Natural killer cell treated with Interleukin-12 subunit alpha and Interleukin-12 subunit beta and Interleukin-15 and Interleukin-18, amount 100 ng/mL, for 72 hours (primary cell): ENCODE measurements at regions not wholly inside any gene's neighbourhood (a gene's known extent, or its start where the extent isn't known, plus 50 kb on each side); places are given as distances from the start of the nearest gene placed in this dataset.
A peak's percentile ranks its signal among the peaks of the same experiment; 100 is the strongest.

Experiments used
- ATAC-seq, 2 donors: fragments of 150-1000 bp; cut with Tn5 transposase in 1 of 2; sonication (Bioruptor Pico), chemical (Tn5 transposase) in 1 of 2; 2 replicates each; pipeline ENCODE4 v1.10.0; 2021
- DNase-seq: peaks from one replicate; pipeline ENCODE4 v3.0.0; 2022; ENCODE audit warnings: low spot score
- H3K27ac Mint-ChIP-seq, 2 donors: 1 replicate in 1 of 2; 2 replicates in 1 of 2; pipeline ENCODE4 v1.8.0; 2022; ENCODE audit warnings: mixed read lengths in 2 of 2, mild to moderate bottlenecking in 1 of 2, moderate library complexity in 1 of 2
- H3K27me3 Mint-ChIP-seq, 2 donors: 1 replicate in 1 of 2; 2 replicates in 1 of 2; pipeline ENCODE4 v1.8.0; 2022; ENCODE audit warnings: mixed read lengths in 2 of 2
- H3K36me3 Mint-ChIP-seq: one replicate; pipeline ENCODE4 v1.8.0; 2022; ENCODE audit warnings: mixed read lengths
- H3K4me1 Mint-ChIP-seq, 2 donors: 1 replicate in 1 of 2; 2 replicates in 1 of 2; pipeline ENCODE4 v1.8.0; 2022; ENCODE audit warnings: low read depth in 2 of 2, mixed read lengths in 2 of 2, mild to moderate bottlenecking in 1 of 2
- H3K4me3 Mint-ChIP-seq: one replicate; pipeline ENCODE4 v1.8.0; 2022; ENCODE audit warnings: mixed read lengths
- H3K9me3 Mint-ChIP-seq: 2 replicates; pipeline ENCODE4 v1.8.0; 2022; ENCODE audit warnings: mixed read lengths

DNA sequence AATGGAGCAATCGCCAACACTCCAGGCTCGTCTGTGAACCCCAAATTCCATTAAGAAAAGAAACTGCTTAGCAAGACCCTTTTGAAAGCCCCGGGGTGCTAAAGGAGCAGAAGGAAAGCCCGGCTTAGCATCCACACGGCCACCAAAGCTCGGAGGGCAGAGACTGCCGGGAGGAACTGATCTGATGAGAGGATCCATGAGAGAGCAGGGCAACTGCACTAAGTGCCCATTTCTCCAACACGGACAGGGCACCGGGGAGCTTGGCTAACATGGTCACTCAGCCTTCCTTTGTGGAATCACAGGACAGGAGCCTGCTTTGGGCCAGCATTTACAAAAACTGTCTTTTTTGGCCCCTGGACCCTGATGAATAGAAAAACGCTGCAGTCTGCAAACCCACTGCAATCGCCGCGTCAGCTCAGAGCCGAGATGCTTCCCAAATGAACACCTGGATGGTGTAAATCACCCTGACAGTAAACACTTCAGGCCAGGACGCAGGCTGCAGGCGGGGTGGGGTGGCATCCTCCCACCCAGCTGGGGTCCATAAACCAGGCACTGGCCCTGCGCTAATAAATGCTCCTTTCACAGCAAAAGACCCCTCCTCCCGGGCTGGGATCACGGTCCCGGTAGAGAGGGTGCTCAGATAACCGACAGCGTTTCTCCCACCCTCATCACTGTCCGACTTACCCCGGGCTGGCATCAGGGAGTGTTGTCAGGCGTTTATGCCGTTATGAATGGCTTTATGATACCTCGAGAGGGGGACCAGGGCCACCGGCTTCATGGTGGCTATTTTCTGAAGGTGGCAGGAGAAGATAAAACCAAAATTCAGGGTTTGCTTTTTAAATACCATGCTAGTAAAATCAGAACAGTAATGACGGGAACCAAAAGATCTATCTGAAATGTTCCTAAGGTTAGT, 299.5 kb downstream of the IRF8 start:
- no peaks in the 10 kb centered on the region for H3K9me3 Mint-ChIP-seq
- no peak for ATAC-seq
- no peak overlapping the region for H3K4me3 Mint-ChIP-seq
- H3K27me3 Mint-ChIP-seq: peaks cover 51 to 73% of the 10 kb centered on the region in 2 donors
- H3K27ac Mint-ChIP-seq: no peak overlapping the region
- no peaks in the 10 kb centered on the region for H3K36me3 Mint-ChIP-seq
- H3K4me1 Mint-ChIP-seq: no peaks in the 10 kb centered on the region
- no peak for DNase-seq

DNA sequence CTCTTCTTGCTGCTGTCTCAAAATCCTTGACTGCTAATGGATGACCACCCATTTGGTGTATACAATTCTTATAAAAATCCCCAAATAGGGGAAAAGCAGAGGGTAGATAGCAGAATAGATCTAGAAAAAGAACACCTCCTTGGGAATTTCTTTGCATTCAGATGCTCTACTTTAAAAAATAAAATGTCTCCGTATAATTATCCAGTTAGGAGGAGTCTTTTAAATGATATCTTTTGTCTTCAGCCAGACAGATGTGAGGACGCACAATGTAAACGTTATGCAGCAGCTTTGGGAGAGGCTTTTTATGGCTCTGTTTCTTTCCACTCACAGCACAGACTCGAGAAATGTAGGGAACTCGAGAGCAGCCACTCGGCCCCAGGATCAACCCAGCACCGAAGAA, 300.2 kb downstream of the IRF8 start:
- Mint-ChIP-seq H3K9me3 (no peaks in the 10 kb centered on the region), H3K27ac (no peak overlapping the region), H3K4me3 (no peak overlapping the region), H3K4me1 (no peaks in the 10 kb centered on the region), H3K27me3 (peaks cover 50 to 66% of the 10 kb centered on the region in 2 donors), H3K36me3 (no peaks in the 10 kb centered on the region)
- no peak for ATAC-seq
- no peak for DNase-seq

GRCh38 chr16:86199871-86200695, 301.1 kb downstream of the IRF8 start:
- no peak for DNase-seq
- ATAC-seq: no peak
- Mint-ChIP-seq H3K27me3 (peaks cover 49 to 61% of the 10 kb centered on the region in 2 donors), H3K27ac (no peak overlapping the region), H3K9me3 (no peaks in the 10 kb centered on the region), H3K4me3 (no peak overlapping the region), H3K4me1 (no peaks in the 10 kb centered on the region), H3K36me3 (no peaks in the 10 kb centered on the region)

GRCh38 chr16:86200722-86201121, 301.8 kb downstream of the IRF8 start:
- no peak overlapping the region for H3K27ac Mint-ChIP-seq
- DNase-seq (no peak), ATAC-seq (peak in 1 of 2 donors; percentile 28)
- H3K4me3 Mint-ChIP-seq: no peak overlapping the region
- H3K4me1 Mint-ChIP-seq: no peaks in the 10 kb centered on the region
- no peaks in the 10 kb centered on the region for H3K9me3 Mint-ChIP-seq
- peaks cover 49 to 59% of the 10 kb centered on the region in 2 donors for H3K27me3 Mint-ChIP-seq
- no peaks in the 10 kb centered on the region for H3K36me3 Mint-ChIP-seq

DNA sequence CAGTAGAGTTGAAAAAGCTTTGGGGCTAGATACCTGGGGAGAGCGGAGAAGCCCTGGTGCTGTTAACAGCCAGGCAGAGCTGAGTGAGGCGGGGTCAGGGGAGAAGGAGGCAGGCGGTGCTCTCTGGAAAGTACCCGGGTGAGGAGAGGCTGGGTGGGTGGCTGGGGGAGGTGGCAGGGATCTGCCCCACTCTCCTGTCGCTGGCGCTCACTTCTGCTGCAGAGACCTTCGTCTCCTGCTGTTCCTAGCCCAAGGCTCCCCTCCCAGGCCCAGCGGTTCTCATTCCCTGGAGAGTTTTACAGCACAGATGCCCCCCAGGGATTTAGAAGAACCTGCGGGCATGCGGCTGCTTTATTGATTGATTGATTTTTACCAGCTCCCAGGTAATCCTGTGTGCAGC, 302.8 kb downstream of the IRF8 start:
- ATAC-seq (no peak), DNase-seq (no peak)
- no peaks in the 10 kb centered on the region for H3K9me3 Mint-ChIP-seq
- no peak overlapping the region for H3K27ac Mint-ChIP-seq
- no peaks in the 10 kb centered on the region for H3K36me3 Mint-ChIP-seq
- no peak overlapping the region for H3K4me3 Mint-ChIP-seq
- no peaks in the 10 kb centered on the region for H3K4me1 Mint-ChIP-seq
- peaks cover 46 to 48% of the 10 kb centered on the region in 2 donors for H3K27me3 Mint-ChIP-seq

DNA sequence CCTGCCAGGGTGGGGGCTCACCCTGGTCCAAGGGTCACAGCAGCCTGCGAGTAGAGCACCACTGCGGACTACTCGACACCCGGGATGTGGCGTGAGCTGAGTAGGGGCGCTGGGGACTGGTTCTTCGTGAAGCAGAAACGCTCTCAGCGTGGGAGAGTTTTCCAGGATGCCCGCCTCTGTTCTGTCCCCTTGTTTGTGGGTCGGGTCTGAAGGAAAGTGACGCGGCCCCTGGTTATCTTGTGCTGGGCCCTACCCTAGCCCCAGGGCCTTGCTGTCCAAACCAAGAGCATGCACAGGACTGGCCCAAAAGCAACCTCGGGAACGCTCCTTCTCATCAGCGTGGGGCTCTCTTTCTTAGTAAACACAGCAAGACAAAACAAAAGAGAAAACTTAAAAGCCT, 303.3 kb downstream of the IRF8 start:
- Mint-ChIP-seq H3K27ac (no peak overlapping the region), H3K9me3 (no peaks in the 10 kb centered on the region), H3K36me3 (no peaks in the 10 kb centered on the region), H3K4me3 (no peak overlapping the region), H3K27me3 (peaks cover 42 to 43% of the 10 kb centered on the region in 2 donors), H3K4me1 (no peaks in the 10 kb centered on the region)
- ATAC-seq (no peak), DNase-seq (no peak)

DNA sequence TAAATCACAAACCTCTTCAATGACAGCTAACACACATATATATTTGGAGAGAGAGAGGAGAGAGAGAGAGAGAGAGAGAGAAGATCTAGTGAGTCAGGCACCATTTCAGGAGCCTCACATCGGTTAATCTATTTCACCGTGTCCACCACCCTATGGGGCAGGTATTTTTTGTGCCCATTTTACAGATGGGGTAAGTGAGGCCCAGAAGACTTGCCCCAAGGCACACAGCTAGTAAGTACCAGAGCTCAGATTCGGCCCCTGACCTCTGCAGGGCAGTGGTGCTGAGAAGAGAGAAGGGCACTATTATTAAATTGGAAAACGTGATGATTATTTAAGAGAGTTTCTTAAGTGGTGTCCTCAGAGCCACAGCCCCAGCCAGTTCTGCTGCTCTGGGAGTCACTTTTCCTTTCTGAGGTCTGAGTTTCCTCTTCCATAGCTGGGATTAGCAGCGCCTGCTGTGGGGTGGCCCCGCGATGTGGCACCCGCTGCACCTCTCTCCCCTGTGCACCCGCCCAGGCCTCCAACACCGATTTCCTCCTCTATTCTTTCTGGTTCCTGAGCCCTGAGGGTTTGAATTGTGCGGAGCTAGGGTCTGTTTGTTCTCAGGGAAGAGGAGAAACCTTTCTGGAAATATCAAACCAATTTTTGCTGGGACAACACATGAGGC, 303.9 kb downstream of the IRF8 start:
- Mint-ChIP-seq H3K4me3 (no peak overlapping the region), H3K4me1 (no peaks in the 10 kb centered on the region), H3K27me3 (peaks cover 37 to 38% of the 10 kb centered on the region in 2 donors), H3K36me3 (no peaks in the 10 kb centered on the region), H3K27ac (no peak overlapping the region), H3K9me3 (no peaks in the 10 kb centered on the region)
- ATAC-seq (no peak), DNase-seq (no peak)

- H3K36me3 Mint-ChIP-seq: no peaks in the 10 kb centered on the region
- no peak for ATAC-seq
- DNase-seq: no peak
- H3K9me3 Mint-ChIP-seq: no peaks in the 10 kb centered on the region
- H3K27ac Mint-ChIP-seq: no peak overlapping the region
- no peaks in the 10 kb centered on the region for H3K4me1 Mint-ChIP-seq
- no peak overlapping the region for H3K4me3 Mint-ChIP-seq
- peaks cover 34 to 35% of the 10 kb centered on the region in 2 donors for H3K27me3 Mint-ChIP-seq
Observed at GRCh38 chr16:86203557-86204275, 304.8 kb downstream of the IRF8 start.

DNA sequence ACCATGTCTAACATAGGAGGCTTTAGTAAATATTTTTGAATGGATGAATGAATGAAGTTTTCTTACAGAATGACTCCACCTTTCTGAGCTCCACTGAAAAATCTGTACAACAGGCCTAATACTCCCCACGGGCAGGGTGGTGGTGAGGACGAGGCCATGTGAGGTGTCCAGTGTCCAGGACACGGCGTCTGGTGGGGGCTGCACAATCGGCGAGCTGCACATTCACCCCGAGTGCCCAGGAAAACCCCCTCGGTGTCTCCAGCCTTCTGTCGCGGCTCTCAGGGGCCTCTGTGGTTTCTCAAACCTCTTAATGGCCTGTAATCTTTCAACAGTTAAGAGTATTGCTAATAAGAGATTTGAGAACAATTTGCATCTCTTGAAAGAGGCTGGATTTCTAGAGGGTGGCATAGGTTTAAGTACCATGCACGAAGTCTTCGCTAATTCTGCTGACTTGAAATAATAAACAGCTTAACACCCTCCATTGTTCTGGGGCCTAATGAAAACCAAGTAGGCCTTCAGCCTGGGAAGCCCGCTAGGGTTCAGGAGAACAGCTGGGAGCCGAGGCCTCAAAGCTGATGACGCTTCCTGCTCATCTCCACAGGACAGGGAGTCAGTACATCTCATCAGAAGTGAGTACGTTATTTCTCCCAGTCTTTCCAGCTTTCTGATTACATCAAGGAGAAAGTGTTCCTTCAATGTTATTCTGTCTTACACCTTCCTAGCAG, 304.6 kb upstream of the FOXF1 start:
- Mint-ChIP-seq H3K4me1 (no peaks in the 10 kb centered on the region), H3K4me3 (no peak overlapping the region), H3K27me3 (peaks cover 23 to 25% of the 10 kb centered on the region in 2 donors), H3K9me3 (no peaks in the 10 kb centered on the region), H3K36me3 (no peaks in the 10 kb centered on the region), H3K27ac (no peak overlapping the region)
- DNase-seq (no peak), ATAC-seq (no peak)

GRCh38 chr16:86207350-86207749, 303.0 kb upstream of the FOXF1 start:
- no peak for ATAC-seq
- H3K9me3 Mint-ChIP-seq: no peaks in the 10 kb centered on the region

DNA sequence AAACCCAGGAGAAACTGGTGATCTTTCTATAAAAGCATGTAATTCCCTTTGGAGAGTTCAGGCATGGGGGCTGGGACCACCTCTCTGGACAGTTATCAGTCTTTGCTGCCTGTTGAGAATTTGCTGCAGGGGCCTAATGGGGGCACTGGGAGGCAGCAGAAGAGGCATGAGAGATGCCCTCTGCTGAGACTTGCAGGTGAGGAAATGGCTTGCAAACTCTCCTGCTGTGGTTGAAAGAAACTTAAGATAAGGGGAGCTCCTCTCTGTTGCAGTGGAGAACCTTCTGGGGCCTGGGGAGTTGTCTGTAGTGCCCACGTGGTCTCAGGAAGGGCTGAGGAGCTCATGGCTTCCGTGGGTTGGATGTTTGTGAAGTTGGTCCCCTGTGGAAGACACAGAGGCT, 301.1 kb upstream of the FOXF1 start:
- Mint-ChIP-seq H3K9me3 (peaks cover 6% of the 10 kb centered on the region), H3K27me3 (peaks cover 5 to 8% of the 10 kb centered on the region in 2 donors), H3K4me1 (peaks cover 14 to 15% of the 10 kb centered on the region in 2 donors), H3K4me3 (no peak overlapping the region), H3K36me3 (no peaks in the 10 kb centered on the region), H3K27ac (no peak overlapping the region)
- ATAC-seq (no peak), DNase-seq (no peak)

More at GRCh38 chr16:86207350-86207749, 303.0 kb upstream of the FOXF1 start:
- Mint-ChIP-seq H3K4me1 (peaks cover 2% of the 10 kb centered on the region in 2 donors), H3K27ac (no peak overlapping the region), H3K27me3 (peaks cover 11 to 17% of the 10 kb centered on the region in 2 donors), H3K36me3 (no peaks in the 10 kb centered on the region), H3K4me3 (no peak overlapping the region)
- no peak for DNase-seq

DNA sequence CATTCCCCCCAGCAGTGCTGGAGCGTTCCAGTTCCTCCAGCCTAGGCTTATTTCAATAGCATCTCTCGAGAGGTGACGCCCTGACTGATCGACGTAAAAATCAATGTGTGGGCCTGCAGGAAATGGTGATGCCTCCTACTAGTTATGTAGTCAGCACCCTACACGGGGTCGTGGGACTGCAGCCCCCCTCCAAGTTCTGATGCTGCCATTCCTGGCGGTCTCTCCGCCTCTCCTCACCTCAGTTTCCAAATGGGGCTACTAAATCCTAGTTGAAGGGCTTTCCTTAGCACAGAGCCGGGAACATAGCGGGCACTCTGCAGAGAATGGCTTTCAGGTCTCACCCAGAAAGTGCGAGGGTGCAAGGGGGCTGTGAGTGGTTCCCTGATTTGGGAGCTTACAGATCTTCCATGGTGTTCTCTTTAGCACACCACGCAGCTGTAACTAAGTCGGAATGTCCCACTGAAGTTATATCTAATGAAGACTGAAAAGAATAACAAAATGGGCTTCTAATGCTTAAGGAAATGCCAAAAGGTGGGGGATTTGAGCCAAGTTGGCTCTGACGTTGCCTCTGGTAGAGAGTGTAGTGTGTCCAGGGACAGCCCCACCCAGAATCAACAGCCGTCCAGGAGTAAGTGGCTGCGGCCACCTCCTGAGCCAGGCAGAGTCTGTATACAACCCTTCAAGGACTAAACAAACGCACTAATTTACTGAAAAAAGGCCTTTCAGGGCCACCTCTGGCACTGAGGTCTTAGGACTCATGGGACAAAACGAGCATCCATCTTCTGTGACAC, 299.7 kb upstream of the FOXF1 start:
- H3K4me1 Mint-ChIP-seq: peaks cover 14 to 15% of the 10 kb centered on the region in 2 donors
- H3K36me3 Mint-ChIP-seq: no peaks in the 10 kb centered on the region
- DNase-seq: no peak
- peaks cover 10 to 12% of the 10 kb centered on the region in 2 donors for H3K27me3 Mint-ChIP-seq
- no peak for ATAC-seq
- no peak overlapping the region for H3K4me3 Mint-ChIP-seq
- H3K27ac Mint-ChIP-seq: no peak overlapping the region
- peaks cover 6% of the 10 kb centered on the region for H3K9me3 Mint-ChIP-seq
